HG03571 (cell line): ENCODE measurements at regions not wholly inside any gene's neighbourhood (a gene's known extent, or its start where the extent isn't known, plus 50 kb on each side); places are given as distances from the start of the nearest gene placed in this dataset.
"Not testable (repeated sequence)": the region's sequence is repeated elsewhere in the genome, so short reads cannot be mapped to it uniquely, and the experiment has no call there.

Source experiments
- ATAC-seq: cut with Tn5 transposase; IDR thresholded peaks from one replicate; pipeline ENCODE4 v1.9.1; 2021; ENCODE audit not compliant: unreplicated experiment

- ATAC-seq, result no peak
Measured at GRCh38 chr12:124707316-124707715, 139.9 kb upstream of the NCOR2 start.

DNA sequence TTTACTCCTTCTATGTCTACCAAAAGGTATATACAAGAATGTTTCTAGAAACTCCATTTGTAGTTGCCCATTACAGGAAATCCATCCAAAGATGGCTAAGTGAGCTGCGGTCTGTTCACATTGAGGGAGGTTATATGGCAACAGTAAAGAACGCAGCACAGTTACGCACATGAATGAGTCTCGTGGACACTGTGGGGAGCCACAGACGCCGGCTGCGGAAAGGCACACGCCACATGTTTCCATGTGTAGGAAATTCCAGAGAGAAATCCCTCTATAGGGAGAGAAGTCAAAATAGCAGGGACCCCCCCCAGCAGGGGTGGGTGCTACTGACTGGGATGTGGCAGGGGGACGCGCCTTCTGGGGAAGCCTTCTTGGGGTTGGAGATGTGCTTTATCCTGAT, 139.0 kb upstream of the NCOR2 start:
- ATAC-seq, result no peak

DNA sequence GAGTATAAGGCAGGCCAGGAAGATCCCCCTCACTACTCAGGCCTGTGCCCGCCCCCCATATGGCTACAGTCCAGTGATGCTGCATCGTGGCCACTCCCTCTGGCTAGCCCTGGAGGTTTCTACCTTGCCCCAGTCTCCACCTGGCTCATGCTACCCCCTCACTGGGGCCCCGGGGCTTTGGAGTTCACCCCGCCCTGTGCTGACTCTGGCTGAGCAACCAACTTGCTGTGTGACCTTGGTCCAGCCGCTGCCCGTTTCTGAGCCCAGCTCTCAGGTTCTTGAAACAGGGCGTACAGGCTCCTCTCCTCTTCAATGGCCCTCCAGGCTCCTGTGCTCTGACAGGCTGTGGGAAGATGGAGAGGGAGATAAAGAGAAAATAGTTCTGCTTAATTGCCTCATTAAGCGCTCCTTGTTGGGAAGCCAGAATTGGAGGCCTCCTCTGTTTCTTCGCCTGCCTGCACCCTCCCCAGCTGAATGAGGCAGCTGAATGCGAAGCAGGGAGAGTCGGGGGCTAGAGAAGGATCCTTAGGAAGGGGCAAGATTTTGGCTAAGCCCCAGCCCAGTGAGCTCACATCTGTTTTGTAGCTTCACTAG, 138.2 kb upstream of the NCOR2 start:
- no peak for ATAC-seq

DNA sequence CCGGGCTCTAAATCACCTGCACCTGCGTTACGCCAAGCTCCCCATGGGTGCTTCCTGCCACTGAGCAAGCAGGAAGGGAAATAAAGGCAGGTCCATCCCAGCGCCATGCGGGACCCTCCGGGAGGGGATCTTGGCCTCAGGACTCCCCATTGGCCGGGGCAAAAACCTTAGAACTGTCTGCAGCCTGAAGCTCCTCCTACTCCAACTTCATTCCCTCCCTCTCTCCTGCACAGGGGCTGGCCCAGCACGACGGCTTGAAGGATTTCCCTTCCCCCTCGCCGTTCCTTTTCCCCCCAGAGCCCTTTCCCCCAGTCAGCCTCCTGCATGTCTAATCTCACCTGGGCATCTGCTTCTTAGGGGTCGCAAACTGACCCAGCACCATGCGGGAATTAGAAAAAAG, 137.2 kb upstream of the NCOR2 start:
- ATAC-seq, result no peak

- ATAC-seq, result no peak
Measured at GRCh38 chr12:124703856-124704255, 136.4 kb upstream of the NCOR2 start.

GRCh38 chr12:124702736-124703135, 135.3 kb upstream of the NCOR2 start:
- no peak for ATAC-seq

- no peak for ATAC-seq
Measured at GRCh38 chr12:124700810-124701592, 133.6 kb upstream of the NCOR2 start.

DNA sequence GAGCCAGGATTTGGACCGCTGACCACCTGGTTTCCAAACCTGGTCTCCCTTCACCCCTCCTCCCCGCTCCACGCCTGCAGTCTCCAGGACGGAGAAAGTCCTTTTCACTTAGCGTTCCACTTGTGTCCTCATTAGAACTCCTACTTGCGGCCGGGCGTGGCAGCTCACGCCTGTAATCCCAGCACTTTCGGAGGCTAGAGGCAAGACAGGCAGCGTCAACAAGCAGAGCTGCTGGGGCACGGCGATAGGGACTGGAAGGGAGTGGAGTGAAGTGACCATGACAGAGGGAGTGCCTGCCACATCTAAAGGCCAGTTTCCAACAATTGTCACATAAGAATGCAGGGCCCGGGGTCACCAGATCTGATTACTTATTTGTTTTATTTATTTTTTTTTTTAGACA, 132.5 kb upstream of the NCOR2 start:
- ATAC-seq, result no peak

- ATAC-seq, result no peak
Measured at GRCh38 chr12:124698998-124699305, 131.5 kb upstream of the NCOR2 start.

- no peak for ATAC-seq
Measured at GRCh38 chr12:124698211-124698997, 131.0 kb upstream of the NCOR2 start.

GRCh38 chr12:124697722-124698121, 130.3 kb upstream of the NCOR2 start:
- ATAC-seq, result not testable (repeated sequence)

- ATAC-seq, result no peak
Measured at GRCh38 chr12:124696693-124697476, 129.5 kb upstream of the NCOR2 start.

DNA sequence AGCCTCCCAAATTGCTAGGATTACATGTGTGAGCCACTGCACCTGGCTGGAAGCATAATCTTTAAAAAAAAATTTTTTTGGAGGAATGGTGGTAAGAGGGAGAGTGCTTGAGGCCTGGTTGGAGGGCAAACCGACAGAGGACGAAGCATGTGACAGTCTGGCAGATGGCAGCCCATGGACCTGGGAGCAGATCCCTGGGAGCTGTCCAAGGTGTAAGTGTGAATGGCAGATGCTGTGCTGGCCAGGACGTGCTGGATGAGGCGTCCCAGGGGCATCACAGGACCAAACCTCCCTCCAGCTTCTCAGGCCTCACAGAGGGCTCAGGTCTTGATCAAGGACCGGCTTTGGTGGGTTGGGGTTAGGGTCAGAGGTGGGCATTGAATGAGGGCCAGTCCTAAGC, 128.4 kb upstream of the NCOR2 start:
- no peak for ATAC-seq

GRCh38 chr12:124694846-124695497, 127.6 kb upstream of the NCOR2 start:
- ATAC-seq, result no peak

- ATAC-seq, result peak; percentile 82
Measured at GRCh38 chr12:124694250-124694649, 126.8 kb upstream of the NCOR2 start.

GRCh38 chr12:124693111-124693723, 125.8 kb upstream of the NCOR2 start:
- no peak for ATAC-seq

DNA sequence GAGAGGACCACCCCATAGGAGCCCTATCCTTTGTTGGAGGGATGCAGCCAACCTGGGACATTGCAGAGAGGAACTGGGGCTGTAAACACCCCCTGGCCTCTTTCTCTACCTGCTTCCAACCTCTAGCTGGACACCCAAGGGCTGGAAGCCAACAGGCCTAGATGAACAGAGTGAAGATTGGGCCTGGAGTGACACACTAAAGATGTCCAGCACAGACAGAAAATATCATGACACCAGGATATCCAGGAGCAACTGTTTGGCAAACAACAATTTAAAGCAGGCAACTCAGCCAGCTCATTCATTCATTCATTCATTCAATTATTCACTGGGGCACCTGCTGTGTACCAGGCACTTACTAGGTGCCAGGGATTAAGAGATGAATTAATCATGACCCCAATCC, 125.0 kb upstream of the NCOR2 start:
- no peak for ATAC-seq

DNA sequence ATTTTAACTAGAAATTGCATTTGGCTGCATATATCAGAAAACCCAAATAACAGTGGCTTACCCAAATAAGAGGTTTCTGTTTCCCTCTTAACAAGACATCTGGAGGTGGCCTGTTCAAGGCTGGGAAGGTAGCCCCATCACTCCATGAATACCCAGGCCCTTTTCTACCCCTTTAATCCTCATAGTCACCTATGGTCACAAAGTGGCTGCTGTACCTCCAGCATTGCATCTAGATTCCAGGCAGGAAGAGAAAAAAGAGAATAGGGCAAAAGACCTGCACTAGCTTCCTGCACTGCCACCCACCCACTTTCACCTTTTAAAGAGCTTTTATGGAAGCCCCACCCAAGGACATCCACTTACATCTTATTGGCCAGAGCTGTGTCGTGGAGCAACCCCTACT, 124.0 kb upstream of the NCOR2 start:
- ATAC-seq, result no peak

DNA sequence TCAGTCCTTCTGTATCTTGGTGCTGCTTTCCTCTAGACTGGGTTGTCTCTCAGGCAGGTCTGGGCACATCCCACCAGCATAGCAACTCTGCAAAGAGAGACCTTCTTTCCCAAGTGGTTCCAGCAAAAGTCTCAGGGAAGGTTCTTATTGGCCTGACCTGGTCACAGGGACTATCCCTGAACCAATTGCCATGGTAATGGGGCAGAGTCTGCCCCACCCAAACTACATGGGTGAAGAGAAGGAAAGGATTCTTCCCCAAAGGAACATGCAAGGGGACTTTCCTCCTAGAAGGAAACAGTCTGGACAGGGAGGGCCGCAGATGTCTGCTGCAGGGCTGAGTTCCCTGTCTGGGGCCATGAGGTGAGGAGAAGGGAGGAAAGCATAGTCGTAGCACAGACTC, 122.2 kb upstream of the NCOR2 start:
- ATAC-seq, result no peak

DNA sequence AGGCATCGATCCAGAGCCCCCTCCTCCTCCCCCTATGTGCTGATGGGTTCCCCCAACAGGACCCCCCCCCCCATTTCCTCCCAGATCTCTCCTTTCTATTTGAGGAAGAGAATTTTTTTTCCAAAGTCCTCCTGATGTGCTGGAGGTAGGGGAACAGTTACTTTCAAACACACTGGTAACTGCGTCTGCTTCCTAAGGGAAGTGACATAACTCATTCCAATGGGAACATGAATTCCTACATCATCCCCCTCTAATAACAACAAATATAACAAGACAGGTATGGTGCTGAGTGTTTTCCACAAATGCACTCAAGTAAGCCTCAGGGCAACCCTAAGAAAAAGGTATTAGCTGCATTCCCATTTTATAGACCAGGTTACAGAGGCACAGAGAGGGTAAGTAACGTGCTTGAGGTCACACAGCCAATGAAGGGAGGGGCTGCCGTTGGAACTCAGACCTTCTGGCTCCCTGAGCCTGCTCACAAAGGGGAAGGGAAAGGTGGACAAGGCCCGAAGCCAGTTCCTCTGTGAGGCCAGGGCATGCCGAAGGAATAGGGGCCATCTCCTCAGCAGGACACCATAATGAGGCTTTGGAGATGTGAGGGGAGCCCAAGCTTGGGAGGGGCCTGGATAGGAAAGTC, 121.1 kb upstream of the NCOR2 start:
- no peak for ATAC-seq
